ENCODE measurements at regions not wholly inside any gene's neighbourhood (a gene's known extent, or its start where the extent isn't known, plus 50 kb on each side); places are given as distances from the start of the nearest gene placed in this dataset.

- TF ChIP-seq EZH2 (IDR thresholded peaks at IDR 0.05; ENCODE audit: insufficient read depth, poor library complexity, severe bottlenecking): no peak
- TF ChIP-seq EZH2phosphoT487 (IDR thresholded peaks at IDR 0.05; ENCODE audit: insufficient read depth, low read depth): no peak
Observed at GRCh38 chrX:88828011-88828410, 81.0 kb downstream of the CPXCR1 start.

All from GM23248 (cell line).